ENCODE measurements at regions not wholly inside any gene's neighbourhood (a gene's known extent, or its start where the extent isn't known, plus 50 kb on each side); places are given as distances from the start of the nearest gene placed in this dataset.
"Not testable (repeated sequence)": the region's sequence is repeated elsewhere in the genome, so short reads cannot be mapped to it uniquely, and the experiment has no call there.

DNA sequence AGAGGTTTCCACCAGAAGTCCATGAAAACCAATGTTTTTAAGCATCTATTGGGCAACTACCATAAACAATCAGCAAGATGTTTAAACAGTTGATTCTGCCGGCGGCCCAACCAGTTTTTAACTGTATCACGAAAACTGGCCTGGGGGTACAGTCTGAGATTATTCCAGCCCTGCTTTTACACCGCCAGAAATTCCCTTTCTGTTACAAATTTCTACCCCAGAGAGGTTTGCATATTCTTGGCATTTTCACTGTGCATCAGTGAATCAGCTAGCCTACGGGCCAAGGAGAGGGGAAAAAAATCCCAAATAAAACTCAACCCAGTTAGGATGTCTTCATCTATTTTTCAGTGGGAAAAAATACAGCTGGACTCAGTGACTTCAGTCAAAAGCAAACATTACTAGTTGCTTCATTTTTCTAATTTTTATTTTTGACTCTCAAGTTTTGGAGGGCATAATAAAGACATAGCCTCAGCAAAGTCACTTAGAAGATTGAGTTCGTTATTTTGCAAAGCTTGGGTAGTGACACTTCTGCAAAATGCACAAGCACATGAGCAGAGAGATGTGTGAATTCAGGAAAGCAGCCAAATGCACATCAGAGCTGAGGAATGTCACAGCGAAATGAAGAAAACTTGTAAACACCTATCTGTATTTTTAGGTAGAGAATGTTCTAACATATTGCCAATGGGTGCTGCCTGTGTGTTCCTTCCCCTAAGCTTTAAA lies 167.8 kb upstream of the GK2 start:
- Mint-ChIP-seq H3K4me3 (no peak overlapping the region), H3K4me1 (ENCODE audit: low read depth in 2 of 2) (no peaks in the 10 kb centered on the region), H3K36me3 (no peaks in the 10 kb centered on the region), H3K27me3 (peaks cover 0 to 2% of the 10 kb centered on the region in 2 donors), H3K9me3 (no peaks in the 10 kb centered on the region), H3K27ac (no peak overlapping the region)
- no peak for DNase-seq (ENCODE audit: low spot score)
- no peak for ATAC-seq

GRCh38 chr4:79574741-79575451 lies 166.9 kb upstream of the GK2 start:
- no peaks in the 10 kb centered on the region for H3K36me3 Mint-ChIP-seq
- H3K4me3 Mint-ChIP-seq, result no peak overlapping the region
- no peak for DNase-seq (ENCODE audit: low spot score)
- no peak overlapping the region for H3K27ac Mint-ChIP-seq
- H3K4me1 Mint-ChIP-seq (ENCODE audit: low read depth in 2 of 2), result no peaks in the 10 kb centered on the region
- ATAC-seq, result no peak
- H3K27me3 Mint-ChIP-seq, result peaks cover 0 to 2% of the 10 kb centered on the region in 2 donors
- H3K9me3 Mint-ChIP-seq, result no peaks in the 10 kb centered on the region

GRCh38 chr4:79563219-79563618 lies 155.2 kb upstream of the GK2 start:
- no peak overlapping the region for H3K4me3 Mint-ChIP-seq
- H3K27me3 Mint-ChIP-seq, result no peaks in the 10 kb centered on the region
- H3K4me1 Mint-ChIP-seq (ENCODE audit: low read depth in 2 of 2), result no peaks in the 10 kb centered on the region
- no peak overlapping the region for H3K27ac Mint-ChIP-seq
- H3K9me3 Mint-ChIP-seq, result peaks cover 8% of the 10 kb centered on the region
- no peaks in the 10 kb centered on the region for H3K36me3 Mint-ChIP-seq
- no peak for ATAC-seq
- DNase-seq (ENCODE audit: low spot score), result no peak

GRCh38 chr4:79561751-79562150 lies 153.7 kb upstream of the GK2 start:
- Mint-ChIP-seq H3K36me3 (no peaks in the 10 kb centered on the region), H3K4me1 (ENCODE audit: low read depth in 2 of 2) (no peaks in the 10 kb centered on the region), H3K27ac (no peak overlapping the region), H3K9me3 (peaks cover 8% of the 10 kb centered on the region), H3K27me3 (no peaks in the 10 kb centered on the region), H3K4me3 (no peak overlapping the region)
- no peak for ATAC-seq
- no peak for DNase-seq (ENCODE audit: low spot score)

DNA sequence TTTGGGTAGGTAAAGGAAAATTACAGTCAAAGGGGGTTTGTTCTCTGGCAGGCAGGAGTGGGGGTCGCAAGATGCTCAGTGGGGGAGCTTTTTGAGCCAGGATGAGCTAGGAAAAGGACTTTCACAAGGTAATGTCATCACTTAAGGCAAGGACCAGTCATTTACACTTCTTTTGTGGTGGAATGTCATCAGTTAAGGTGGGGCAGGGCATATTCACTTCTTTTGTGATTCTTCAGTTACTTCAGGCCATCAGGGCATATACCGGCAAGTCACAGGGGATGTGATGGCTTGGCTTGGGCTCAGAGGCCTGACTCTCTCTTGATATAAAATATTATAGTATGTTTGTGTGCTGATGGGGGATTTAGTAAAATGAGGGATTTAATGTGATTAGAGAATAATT lies 151.4 kb upstream of the GK2 start:
- ATAC-seq; H3K27me3 Mint-ChIP-seq; H3K36me3 Mint-ChIP-seq; DNase-seq (ENCODE audit: low spot score); H3K27ac Mint-ChIP-seq; H3K4me3 Mint-ChIP-seq; H3K4me1 Mint-ChIP-seq (ENCODE audit: low read depth in 2 of 2): not testable (repeated sequence)
- peaks cover 15% of the 10 kb centered on the region for H3K9me3 Mint-ChIP-seq

DNA sequence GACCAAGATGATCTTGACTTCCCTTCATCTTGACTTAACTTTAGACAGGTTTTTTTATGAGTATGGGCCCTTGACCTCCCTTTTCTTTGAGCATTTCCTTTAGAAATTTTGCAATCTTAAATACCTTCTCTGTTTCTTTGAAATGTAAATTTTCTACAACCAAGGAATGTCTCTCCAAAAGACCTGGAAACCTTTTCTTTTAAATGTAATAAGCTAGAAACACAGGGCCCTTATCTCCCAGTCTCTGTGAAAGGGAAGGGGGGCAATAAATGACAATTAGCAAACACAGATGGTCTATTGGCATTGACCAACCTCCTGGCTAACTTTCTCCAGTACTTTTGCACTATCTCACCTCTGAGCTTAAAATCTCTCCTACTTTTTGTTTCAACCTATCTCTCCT lies 144.3 kb upstream of the GK2 start:
- DNase-seq (ENCODE audit: low spot score) (no peak), ATAC-seq (no peak)
- H3K9me3 Mint-ChIP-seq, result peaks cover 15% of the 10 kb centered on the region
- peaks cover 7% of the 10 kb centered on the region for H3K36me3 Mint-ChIP-seq
- no peaks in the 10 kb centered on the region for H3K27me3 Mint-ChIP-seq
- no peak overlapping the region for H3K27ac Mint-ChIP-seq
- no peaks in the 10 kb centered on the region for H3K4me1 Mint-ChIP-seq (ENCODE audit: low read depth in 2 of 2)
- H3K4me3 Mint-ChIP-seq, result no peak overlapping the region

- DNase-seq (ENCODE audit: low spot score) (no peak), ATAC-seq (no peak)
- Mint-ChIP-seq H3K36me3 (peaks cover 7% of the 10 kb centered on the region), H3K27me3 (no peaks in the 10 kb centered on the region), H3K4me3 (no peak overlapping the region), H3K27ac (no peak overlapping the region), H3K4me1 (ENCODE audit: low read depth in 2 of 2) (no peaks in the 10 kb centered on the region), H3K9me3 (peaks cover 15% of the 10 kb centered on the region)
These were observed 143.5 kb upstream of the GK2 start for GRCh38 chr4:79551555-79551954.

GRCh38 chr4:79547851-79548250 lies 139.8 kb upstream of the GK2 start:
- Mint-ChIP-seq H3K9me3 (peaks cover 7% of the 10 kb centered on the region), H3K4me1 (ENCODE audit: low read depth in 2 of 2) (no peaks in the 10 kb centered on the region), H3K4me3 (no peak overlapping the region), H3K27ac (no peak overlapping the region), H3K27me3 (no peaks in the 10 kb centered on the region), H3K36me3 (no peaks in the 10 kb centered on the region)
- ATAC-seq (no peak), DNase-seq (ENCODE audit: low spot score) (no peak)

DNA sequence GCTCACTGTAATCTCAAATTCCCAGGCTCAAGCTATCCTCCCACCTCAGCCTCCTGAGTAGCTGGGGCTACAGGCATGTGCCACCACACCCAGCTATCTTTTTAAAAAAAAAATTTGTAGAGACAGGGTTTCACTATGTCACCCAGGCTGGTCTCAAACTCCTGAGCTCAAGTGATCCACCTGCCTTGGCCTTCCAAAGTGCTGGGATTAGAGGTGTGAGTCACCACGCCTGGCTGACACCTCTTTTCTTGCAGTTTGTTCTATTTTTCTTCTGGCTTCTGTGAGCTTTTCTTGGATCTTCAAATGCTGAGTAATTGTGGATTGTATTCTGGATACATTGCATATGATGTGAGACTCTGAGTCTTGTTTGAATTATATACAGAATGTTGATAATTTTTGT lies 137.3 kb upstream of the GK2 start:
- not testable (repeated sequence) for H3K27ac Mint-ChIP-seq; H3K36me3 Mint-ChIP-seq; H3K27me3 Mint-ChIP-seq; H3K4me3 Mint-ChIP-seq; H3K9me3 Mint-ChIP-seq; DNase-seq (ENCODE audit: low spot score); H3K4me1 Mint-ChIP-seq (ENCODE audit: low read depth in 2 of 2); ATAC-seq

GRCh38 chr4:79540143-79540542 lies 132.1 kb upstream of the GK2 start:
- no peak for ATAC-seq

GRCh38 chr4:79535516-79535915 lies 127.5 kb upstream of the GK2 start:
- Mint-ChIP-seq H3K9me3 (peaks cover 7% of the 10 kb centered on the region), H3K27me3 (no peaks in the 10 kb centered on the region), H3K4me3 (no peak overlapping the region), H3K27ac (no peak overlapping the region), H3K36me3 (no peaks in the 10 kb centered on the region), H3K4me1 (ENCODE audit: low read depth in 2 of 2) (no peaks in the 10 kb centered on the region)
- no peak for DNase-seq (ENCODE audit: low spot score)
- no peak for ATAC-seq

More at GRCh38 chr4:79540143-79540542, 132.1 kb upstream of the GK2 start:
- peaks cover 3% of the 10 kb centered on the region for H3K9me3 Mint-ChIP-seq
- H3K27me3 Mint-ChIP-seq, result no peaks in the 10 kb centered on the region
- H3K4me1 Mint-ChIP-seq (ENCODE audit: low read depth in 2 of 2), result no peaks in the 10 kb centered on the region
- no peak overlapping the region for H3K27ac Mint-ChIP-seq
- H3K36me3 Mint-ChIP-seq, result no peaks in the 10 kb centered on the region
- DNase-seq (ENCODE audit: low spot score), result no peak
- no peak overlapping the region for H3K4me3 Mint-ChIP-seq

DNA sequence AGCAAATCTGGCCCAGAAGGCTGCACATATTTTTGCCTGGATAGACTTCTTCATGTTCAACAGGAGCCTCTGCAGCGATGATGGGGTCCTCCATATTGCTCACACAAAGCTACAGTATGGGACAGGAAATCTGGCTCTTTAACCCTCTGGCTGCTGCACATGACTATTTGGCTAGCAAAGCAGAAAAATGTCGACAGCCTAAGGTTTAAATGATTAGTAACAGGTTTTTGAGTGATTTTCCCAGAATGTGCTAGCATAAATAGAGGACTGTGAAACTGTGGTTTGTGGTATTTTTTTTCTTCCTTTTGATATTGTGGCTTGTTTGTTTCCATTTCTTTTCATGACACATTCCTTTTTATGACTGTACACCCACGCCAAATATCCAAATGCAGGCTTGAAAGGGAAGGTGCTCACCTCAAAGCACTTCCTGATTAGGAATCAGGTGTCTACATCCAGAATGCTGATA lies 120.2 kb upstream of the GK2 start:
- DNase-seq (ENCODE audit: low spot score) (no peak), ATAC-seq (peak in 1 of 2 donors; percentile 56)
- Mint-ChIP-seq H3K36me3 (no peaks in the 10 kb centered on the region), H3K27me3 (no peaks in the 10 kb centered on the region), H3K4me1 (ENCODE audit: low read depth in 2 of 2) (no peaks in the 10 kb centered on the region), H3K27ac (no peak overlapping the region), H3K4me3 (no peak overlapping the region), H3K9me3 (peaks cover 6% of the 10 kb centered on the region)

GRCh38 chr4:79526641-79527565 lies 118.9 kb upstream of the GK2 start:
- H3K4me1 Mint-ChIP-seq (ENCODE audit: low read depth in 2 of 2), result no peaks in the 10 kb centered on the region
- H3K27ac Mint-ChIP-seq, result no peak overlapping the region
- H3K9me3 Mint-ChIP-seq, result peaks cover 3% of the 10 kb centered on the region
- no peaks in the 10 kb centered on the region for H3K27me3 Mint-ChIP-seq
- ATAC-seq (no peak), DNase-seq (ENCODE audit: low spot score) (no peak)
- no peak overlapping the region for H3K4me3 Mint-ChIP-seq
- H3K36me3 Mint-ChIP-seq, result no peaks in the 10 kb centered on the region

- DNase-seq (ENCODE audit: low spot score), result no peak
- ATAC-seq, result no peak
- Mint-ChIP-seq H3K4me1 (ENCODE audit: low read depth in 2 of 2) (no peaks in the 10 kb centered on the region), H3K27ac (no peak overlapping the region), H3K4me3 (no peak overlapping the region), H3K9me3 (peaks cover 6% of the 10 kb centered on the region), H3K36me3 (peaks cover 4% of the 10 kb centered on the region), H3K27me3 (no peaks in the 10 kb centered on the region)
These were observed 108.1 kb upstream of the GK2 start for GRCh38 chr4:79516114-79516513.

Measured in natural killer cell treated with Interleukin-12 subunit alpha and Interleukin-12 subunit beta and Interleukin-15 and Interleukin-18, amount 100 ng/mL, for 72 hours (primary cell).